Neural progenitor cell (in vitro differentiated cells): ENCODE measurements at regions not wholly inside any gene's neighbourhood (a gene's known extent, or its start where the extent isn't known, plus 50 kb on each side); places are given as distances from the start of the nearest gene placed in this dataset.
A peak's percentile ranks its signal among the peaks of the same experiment; 100 is the strongest.

Experiments used
- DNase-seq: peaks from one replicate; pipeline ENCODE4 v3.0.0-alpha.2; 2016; ENCODE audit warnings: low spot score
- H2AFZ ChIP-seq: fragments of 200-600 bp; sonication (generic); replicated peaks from 2 replicates; pipeline ENCODE4 v1.6.1; 2016; ENCODE audit warnings: antibody characterized with exemption
- H3F3A ChIP-seq: fragments of 200-600 bp; sonication (generic); 2 replicates; pipeline ENCODE4 v1.6.1; 2016; ENCODE audit warnings: antibody characterized with exemption, low read depth
- H3K27ac ChIP-seq: fragments of 200-600 bp; sonication (generic); 2 replicates; pipeline ENCODE4 v1.5.1; 2016; ENCODE audit warnings: mild to moderate bottlenecking
- H3K27me3 ChIP-seq: fragments of 200-600 bp; sonication (generic); 2 replicates; pipeline ENCODE4 v1.6.1; 2016; ENCODE audit warnings: mild to moderate bottlenecking, moderate library complexity
- H3K36me3 ChIP-seq: fragments of 200-600 bp; sonication (generic); 2 replicates; pipeline ENCODE4 v1.5.1; 2016
- H3K4me1 ChIP-seq: fragments of 200-600 bp; sonication (generic); 2 replicates; pipeline ENCODE4 v1.6.1; 2016; ENCODE audit warnings: mixed run types
- H3K4me2 ChIP-seq: fragments of 200-600 bp; sonication (generic); 2 replicates; pipeline ENCODE4 v1.6.1; 2016
- H3K4me3 ChIP-seq: fragments of 200-600 bp; sonication (generic); 2 replicates; pipeline ENCODE4 v1.5.1; 2016
- H3K79me2 ChIP-seq: fragments of 200-600 bp; sonication (generic); 2 replicates; pipeline ENCODE4 v1.6.1; 2016; ENCODE audit warnings: low read depth
- H3K9ac ChIP-seq: fragments of 200-600 bp; sonication (generic); 2 replicates; pipeline ENCODE4 v1.6.1; 2016
- H3K9me3 ChIP-seq: fragments of 200-600 bp; sonication (generic); 2 replicates; pipeline ENCODE4 v1.5.1; 2016; ENCODE audit warnings: low read depth
- H4K20me1 ChIP-seq: fragments of 200-600 bp; sonication (generic); 2 replicates; pipeline ENCODE4 v1.6.1; 2016; ENCODE audit warnings: low read depth
- H3K27ac Mint-ChIP-seq: 3 replicates; pipeline ENCODE4 v1.8.0; 2021; ENCODE audit warnings: mixed read lengths
- H3K27me3 Mint-ChIP-seq: 2 replicates; pipeline ENCODE4 v1.8.0; 2022; ENCODE audit warnings: low read depth, mild to moderate bottlenecking, inconsistent platforms, moderate library complexity, mixed read lengths; ENCODE audit not compliant: insufficient read depth
- H3K36me3 Mint-ChIP-seq: 3 replicates; pipeline ENCODE4 v1.8.0; 2021; ENCODE audit warnings: mixed read lengths
- H3K4me1 Mint-ChIP-seq: 3 replicates; pipeline ENCODE4 v1.8.0; 2021; ENCODE audit warnings: mixed read lengths
- H3K4me3 Mint-ChIP-seq: 3 replicates; pipeline ENCODE4 v1.8.0; 2021; ENCODE audit warnings: mild to moderate bottlenecking, moderate library complexity, mixed read lengths
- H3K9me3 Mint-ChIP-seq: 3 replicates; pipeline ENCODE4 v1.8.0; 2020; ENCODE audit warnings: mixed read lengths
- EZH2 ChIP-seq: fragments of 200-600 bp; sonication (generic); IDR thresholded peaks from 2 replicates; pipeline ENCODE4 v1.6.1; 2017; ENCODE audit warnings: antibody characterized with exemption, mild to moderate bottlenecking, moderate library complexity
- EZH2phosphoT487 ChIP-seq: fragments of 200-600 bp; sonication (generic); IDR thresholded peaks from 2 replicates; pipeline ENCODE4 v1.6.1; 2017; ENCODE audit warnings: antibody characterized with exemption
- TF ChIP-seq, protein P1 (sequence below): fragments of 200-600 bp; sonication (generic); IDR thresholded peaks from 2 replicates; pipeline ENCODE4 v1.5.1; 2017; ENCODE audit warnings: antibody characterized with exemption, mild to moderate bottlenecking

DNA sequence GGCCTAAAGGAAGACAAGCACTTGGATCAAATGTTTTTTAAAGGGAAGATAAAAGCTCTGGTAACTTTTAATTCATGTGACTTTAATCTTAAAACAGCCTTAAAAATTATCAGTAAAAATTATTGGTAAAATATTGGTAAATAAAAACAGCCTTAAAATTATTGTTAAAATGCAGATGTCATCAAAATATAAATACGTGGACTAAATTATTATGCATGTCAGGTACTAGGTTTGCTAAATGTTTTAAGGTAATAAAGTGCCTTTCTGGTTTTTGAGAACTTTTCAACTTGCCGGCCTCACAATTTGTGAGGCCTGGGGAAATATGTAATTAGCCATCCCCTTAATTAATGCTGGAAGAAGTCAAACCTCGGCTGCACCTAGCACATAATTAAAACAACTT lies 147.7 kb downstream of the PRR32 start:
- peaks cover 16% of the 10 kb centered on the region for H3K9me3 ChIP-seq
- H3K4me3 ChIP-seq, result no peak overlapping the region
- TF ChIP-seq, protein P1, sequence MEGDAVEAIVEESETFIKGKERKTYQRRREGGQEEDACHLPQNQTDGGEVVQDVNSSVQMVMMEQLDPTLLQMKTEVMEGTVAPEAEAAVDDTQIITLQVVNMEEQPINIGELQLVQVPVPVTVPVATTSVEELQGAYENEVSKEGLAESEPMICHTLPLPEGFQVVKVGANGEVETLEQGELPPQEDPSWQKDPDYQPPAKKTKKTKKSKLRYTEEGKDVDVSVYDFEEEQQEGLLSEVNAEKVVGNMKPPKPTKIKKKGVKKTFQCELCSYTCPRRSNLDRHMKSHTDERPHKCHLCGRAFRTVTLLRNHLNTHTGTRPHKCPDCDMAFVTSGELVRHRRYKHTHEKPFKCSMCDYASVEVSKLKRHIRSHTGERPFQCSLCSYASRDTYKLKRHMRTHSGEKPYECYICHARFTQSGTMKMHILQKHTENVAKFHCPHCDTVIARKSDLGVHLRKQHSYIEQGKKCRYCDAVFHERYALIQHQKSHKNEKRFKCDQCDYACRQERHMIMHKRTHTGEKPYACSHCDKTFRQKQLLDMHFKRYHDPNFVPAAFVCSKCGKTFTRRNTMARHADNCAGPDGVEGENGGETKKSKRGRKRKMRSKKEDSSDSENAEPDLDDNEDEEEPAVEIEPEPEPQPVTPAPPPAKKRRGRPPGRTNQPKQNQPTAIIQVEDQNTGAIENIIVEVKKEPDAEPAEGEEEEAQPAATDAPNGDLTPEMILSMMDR, result no peak
- TF ChIP-seq EZH2phosphoT487 (no peak), EZH2 (no peak)
- Mint-ChIP-seq H3K4me1 (no peaks in the 10 kb centered on the region), H3K4me3 (no peak overlapping the region), H3K9me3 (peaks cover 5% of the 10 kb centered on the region), H3K36me3 (no peaks in the 10 kb centered on the region), H3K27ac (no peak overlapping the region), H3K27me3 (peaks cover 2% of the 10 kb centered on the region)
- H3K79me2 ChIP-seq, result no peaks in the 10 kb centered on the region
- H3K4me2 ChIP-seq, result no peak overlapping the region
- H3K27ac ChIP-seq, result no peak overlapping the region
- no peaks in the 10 kb centered on the region for H3F3A ChIP-seq
- H4K20me1 ChIP-seq, result no peaks in the 10 kb centered on the region
- no peaks in the 10 kb centered on the region for H3K4me1 ChIP-seq
- H3K9ac ChIP-seq, result no peak overlapping the region
- no peaks in the 10 kb centered on the region for H3K27me3 ChIP-seq
- DNase-seq, result no peak
- H2AFZ ChIP-seq, result no peak overlapping the region
- H3K36me3 ChIP-seq, result no peaks in the 10 kb centered on the region

DNA sequence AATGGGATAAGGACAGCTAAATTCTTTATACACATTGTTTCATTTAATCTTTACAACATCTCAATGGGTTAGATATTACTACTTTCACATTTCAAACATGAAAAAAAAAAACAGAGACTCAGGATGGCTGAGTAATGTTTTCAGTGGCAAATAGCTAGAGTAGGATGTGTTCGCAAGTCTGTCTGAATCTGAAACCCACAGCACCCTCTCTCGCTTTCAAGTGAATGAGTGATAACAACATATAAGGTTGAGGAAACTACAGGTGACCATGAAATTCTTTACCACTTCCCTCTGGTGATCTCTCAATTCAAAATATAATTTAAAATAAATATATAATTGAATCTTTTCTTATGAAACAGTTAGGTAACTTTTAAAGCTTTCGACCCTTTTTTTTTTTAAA lies 162.6 kb downstream of the PRR32 start:
- H3K4me1 Mint-ChIP-seq, result no peaks in the 10 kb centered on the region
- H3K36me3 Mint-ChIP-seq, result no peaks in the 10 kb centered on the region
- H3K4me2 ChIP-seq, result no peak overlapping the region
- H3K27me3 Mint-ChIP-seq, result peaks cover 4% of the 10 kb centered on the region
- no peak overlapping the region for H3K27ac ChIP-seq
- H3K9me3 ChIP-seq, result no peaks in the 10 kb centered on the region
- no peak overlapping the region for H3K9ac ChIP-seq
- peaks cover 4% of the 10 kb centered on the region for H3K36me3 ChIP-seq
- no peaks in the 10 kb centered on the region for H3K27me3 ChIP-seq
- H4K20me1 ChIP-seq, result no peaks in the 10 kb centered on the region
- TF ChIP-seq EZH2 (no peak), EZH2phosphoT487 (no peak)
- TF ChIP-seq, protein P1, result no peak
- H3K4me3 ChIP-seq, result no peak overlapping the region
- no peak overlapping the region for H3K4me3 Mint-ChIP-seq
- no peak for DNase-seq
- H3K9me3 Mint-ChIP-seq, result no peaks in the 10 kb centered on the region
- H2AFZ ChIP-seq, result no peak overlapping the region
- no peaks in the 10 kb centered on the region for H3K79me2 ChIP-seq
- no peaks in the 10 kb centered on the region for H3K4me1 ChIP-seq
- H3K27ac Mint-ChIP-seq, result no peak overlapping the region
- H3F3A ChIP-seq, result no peaks in the 10 kb centered on the region

DNA sequence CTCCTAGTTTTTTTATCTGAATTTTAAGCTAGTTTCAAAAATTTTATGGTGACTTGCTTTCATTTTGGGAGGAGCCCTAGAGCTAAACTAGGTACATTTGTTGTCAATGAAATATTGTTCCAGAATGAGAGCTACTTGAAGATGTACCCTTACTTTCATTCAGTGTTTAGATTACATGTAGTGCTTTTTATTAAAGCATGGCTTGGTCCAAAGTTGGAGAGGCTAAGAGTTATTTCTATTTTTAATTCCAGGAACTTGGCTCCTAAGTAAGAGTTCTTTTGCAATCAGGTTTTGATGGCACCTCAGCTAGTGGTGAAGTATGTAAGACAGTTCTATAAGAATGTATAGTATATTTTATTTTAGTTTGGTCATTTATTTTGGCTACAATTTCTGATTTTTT lies 165.5 kb downstream of the PRR32 start:
- no peaks in the 10 kb centered on the region for H3K9me3 ChIP-seq
- no peaks in the 10 kb centered on the region for H3F3A ChIP-seq
- no peak overlapping the region for H3K4me3 ChIP-seq
- H3K4me2 ChIP-seq, result no peak overlapping the region
- H3K4me3 Mint-ChIP-seq, result no peak overlapping the region
- peaks cover 2% of the 10 kb centered on the region for H3K9me3 Mint-ChIP-seq
- no peak overlapping the region for H2AFZ ChIP-seq
- H3K9ac ChIP-seq, result no peak overlapping the region
- peaks cover 2% of the 10 kb centered on the region for H3K27me3 Mint-ChIP-seq
- TF ChIP-seq EZH2phosphoT487 (no peak), EZH2 (no peak)
- TF ChIP-seq, protein P1, result no peak
- H3K4me1 ChIP-seq, result no peaks in the 10 kb centered on the region
- no peaks in the 10 kb centered on the region for H3K36me3 ChIP-seq
- no peaks in the 10 kb centered on the region for H4K20me1 ChIP-seq
- no peaks in the 10 kb centered on the region for H3K4me1 Mint-ChIP-seq
- no peaks in the 10 kb centered on the region for H3K27me3 ChIP-seq
- DNase-seq, result no peak
- H3K36me3 Mint-ChIP-seq, result no peaks in the 10 kb centered on the region
- no peak overlapping the region for H3K27ac Mint-ChIP-seq
- H3K27ac ChIP-seq, result no peak overlapping the region
- H3K79me2 ChIP-seq, result no peaks in the 10 kb centered on the region

DNA sequence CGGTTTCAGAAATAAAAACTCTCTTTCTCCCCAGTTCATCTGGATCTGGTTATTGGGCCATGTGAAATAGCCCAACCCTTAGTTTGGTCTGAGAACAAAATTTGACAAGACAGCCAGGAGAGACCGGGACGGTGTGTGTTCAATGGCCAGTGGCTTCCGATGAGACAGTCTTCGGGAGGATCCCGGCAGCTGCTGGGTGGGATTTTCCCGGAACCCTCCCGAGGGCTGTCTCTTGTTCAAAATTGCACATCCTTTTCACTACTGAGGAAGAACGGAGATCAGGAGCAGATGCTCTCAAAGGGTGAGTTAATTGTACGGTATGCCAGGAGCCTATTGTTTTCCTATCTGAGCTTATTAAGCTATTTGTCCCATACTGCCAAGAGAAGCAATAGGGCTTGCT lies 166.5 kb downstream of the PRR32 start:
- Histone ChIP-seq H3K36me3 (no peaks in the 10 kb centered on the region), H3K4me2 (no peak overlapping the region), H3K27ac (no peak overlapping the region), H3F3A (no peaks in the 10 kb centered on the region), H3K4me3 (no peak overlapping the region), H3K4me1 (no peaks in the 10 kb centered on the region), H3K9me3 (no peaks in the 10 kb centered on the region), H4K20me1 (no peaks in the 10 kb centered on the region), H3K9ac (no peak overlapping the region), H3K27me3 (no peaks in the 10 kb centered on the region), H2AFZ (no peak overlapping the region), H3K79me2 (no peaks in the 10 kb centered on the region)
- H3K27me3 Mint-ChIP-seq, result peaks cover 2% of the 10 kb centered on the region
- no peak for TF ChIP-seq EZH2
- no peak for TF ChIP-seq EZH2phosphoT487
- TF ChIP-seq, protein P1, result no peak
- no peak overlapping the region for H3K4me3 Mint-ChIP-seq
- no peaks in the 10 kb centered on the region for H3K4me1 Mint-ChIP-seq
- DNase-seq, result peak; percentile 1
- peaks cover 4% of the 10 kb centered on the region for H3K9me3 Mint-ChIP-seq
- H3K27ac Mint-ChIP-seq, result no peak overlapping the region
- H3K36me3 Mint-ChIP-seq, result no peaks in the 10 kb centered on the region
